AG09309 (cell line): ENCODE measurements at regions not wholly inside any gene's neighbourhood (a gene's known extent, or its start where the extent isn't known, plus 50 kb on each side); places are given as distances from the start of the nearest gene placed in this dataset.
A peak's percentile ranks its signal among the peaks of the same experiment; 100 is the strongest.

Experiments used
- DNase-seq: peaks from one replicate; pipeline ENCODE4 v3.0.0-alpha.2; 2010; ENCODE audit warnings: low read depth
- H3K4me3 ChIP-seq: 2 replicates; pipeline ENCODE4 v1.5.1; 2011; ENCODE audit warnings: mild to moderate bottlenecking, low read depth, low read length, moderate library complexity; ENCODE audit not compliant: control insufficient read depth
- CTCF ChIP-seq: IDR thresholded peaks from 2 replicates; pipeline ENCODE4 v1.5.1; 2011; ENCODE audit warnings: mild to moderate bottlenecking, low read depth, low read length, inconsistent platforms; ENCODE audit not compliant: insufficient read depth, control insufficient read depth; ENCODE audit errors: missing control alignments

GRCh38 chr2:201538025-201538424, 86.5 kb downstream of the STRADB start:
- TF ChIP-seq CTCF = no peak
- H3K4me3 ChIP-seq = no peak overlapping the region

GRCh38 chr2:201536754-201537153, 85.2 kb downstream of the STRADB start:
- no peak for DNase-seq
- H3K4me3 ChIP-seq = no peak overlapping the region
- TF ChIP-seq CTCF = no peak

More at GRCh38 chr2:201538025-201538424, 86.5 kb downstream of the STRADB start:
- DNase-seq = no peak

GRCh38 chr2:201536046-201536445, 84.5 kb downstream of the STRADB start:
- no peak for TF ChIP-seq CTCF
- no peak overlapping the region for H3K4me3 ChIP-seq
- no peak for DNase-seq

GRCh38 chr2:201532686-201533304, 81.3 kb downstream of the STRADB start:
- H3K4me3 ChIP-seq = no peak overlapping the region
- peak; percentile 75 for DNase-seq
- no peak for TF ChIP-seq CTCF
